ENCODE measurements at regions not wholly inside any gene's neighbourhood (a gene's known extent, or its start where the extent isn't known, plus 50 kb on each side); places are given as distances from the start of the nearest gene placed in this dataset.

- Histone ChIP-seq H3K27me3 (replicated peaks in 1 of 7) (no peaks in the 10 kb centered on the region), H3K9me3 (peaks cover 0 to 8% (median 2%) of the 10 kb centered on the region in 8 donors), H3K36me3 (no peaks in the 10 kb centered on the region), H3K4me1 (no peaks in the 10 kb centered on the region), H3K27ac (no peak overlapping the region), H3K4me3 (no peak overlapping the region)
- DNase-seq: no peak
- WGBS, 5 donors: 59 to 88% (median 77%) methylated on average over 1 of the region's 1 CpG
- no peak for TF ChIP-seq POLR2A (IDR thresholded peaks at IDR 0.05)
- TF ChIP-seq POLR2AphosphoS5 (IDR thresholded peaks at IDR 0.05): no peak
- TF ChIP-seq CTCF (IDR thresholded peaks at IDR 0.05 in 8 of 11, conservative IDR thresholded peaks at IDR 0.05 in 3 of 11): no peak
- intact Hi-C loops (cut with DNase I; ENCODE audit: low total_unique reads): no loop called here
These were observed 85.6 kb upstream of the AGR3 start for GRCh38 chr7:16967300-16967811.

- H3K27ac ChIP-seq: no peak overlapping the region
- peaks cover 0 to 6% (median 0%) of the 10 kb centered on the region in 6 donors for H3K4me1 ChIP-seq
- H3K4me3 ChIP-seq: no peak overlapping the region
- no peaks in the 10 kb centered on the region for H3K27me3 ChIP-seq (replicated peaks in 1 of 7)
- 86 to 94% (median 91%) methylated on average over 9 of the region's 9 CpGs for WGBS, 5 donors
- H3K9me3 ChIP-seq: peaks cover 0 to 2% (median under 1%) of the 10 kb centered on the region in 8 donors
- no peaks in the 10 kb centered on the region for H3K36me3 ChIP-seq
- TF ChIP-seq POLR2A (IDR thresholded peaks at IDR 0.05) (no peak), POLR2AphosphoS5 (IDR thresholded peaks at IDR 0.05) (no peak), CTCF (IDR thresholded peaks at IDR 0.05 in 8 of 11, conservative IDR thresholded peaks at IDR 0.05 in 3 of 11) (no peak)
- intact Hi-C loops (cut with DNase I; ENCODE audit: low total_unique reads): no loop called here
- no peak for DNase-seq
These were observed 89.1 kb upstream of the AGR3 start for GRCh38 chr7:16970732-16971482.

- Histone ChIP-seq H3K4me3 (no peak overlapping the region), H3K27ac (no peak overlapping the region), H3K4me1 (peaks cover 0 to 8% (median 0%) of the 10 kb centered on the region in 6 donors), H3K9me3 (no peaks in the 10 kb centered on the region), H3K27me3 (replicated peaks in 1 of 7) (no peaks in the 10 kb centered on the region), H3K36me3 (no peaks in the 10 kb centered on the region)
- intact Hi-C loops (cut with DNase I; ENCODE audit: low total_unique reads): no loop called here
- 23 to 47% (median 32%) methylated on average over 1 of the region's 1 CpG for WGBS, 5 donors
- TF ChIP-seq CTCF (IDR thresholded peaks at IDR 0.05 in 8 of 11, conservative IDR thresholded peaks at IDR 0.05 in 3 of 11) (no peak), POLR2A (IDR thresholded peaks at IDR 0.05) (no peak), POLR2AphosphoS5 (IDR thresholded peaks at IDR 0.05) (no peak)
- no peak for DNase-seq
These were observed 93.9 kb upstream of the AGR3 start for GRCh38 chr7:16975712-16976111.

Measured in spleen (tissue), 11 donors.